Umbilical cord (tissue), 1 donor: ENCODE measurements at regions not wholly inside any gene's neighbourhood (a gene's known extent, or its start where the extent isn't known, plus 50 kb on each side); places are given as distances from the start of the nearest gene placed in this dataset.

Source experiments
- DNase-seq: peaks from one replicate; pipeline ENCODE4 v3.0.0-alpha.2; 2015; ENCODE audit warnings: low spot score

- DNase-seq, result no peak
Observed at GRCh38 chr5:2266641-2267240, 384.0 kb upstream of the IRX4 start.

GRCh38 chr5:2265341-2265740, 382.6 kb upstream of the IRX4 start:
- no peak for DNase-seq

GRCh38 chr5:2263763-2264162, 381.0 kb upstream of the IRX4 start:
- DNase-seq, result no peak

GRCh38 chr5:2262620-2263019, 379.9 kb upstream of the IRX4 start:
- no peak for DNase-seq

GRCh38 chr5:2261004-2261703, 378.4 kb upstream of the IRX4 start:
- DNase-seq, result no peak

- no peak for DNase-seq
Observed at GRCh38 chr5:2260211-2261003, 377.7 kb upstream of the IRX4 start.

GRCh38 chr5:2259494-2260107, 376.9 kb upstream of the IRX4 start:
- DNase-seq, result no peak

- no peak for DNase-seq
Observed at GRCh38 chr5:2258861-2259260, 376.1 kb upstream of the IRX4 start.

- DNase-seq, result no peak
Observed at GRCh38 chr5:2257326-2258244, 374.9 kb upstream of the IRX4 start.

- no peak for DNase-seq
Observed at GRCh38 chr5:2256691-2257280, 374.1 kb upstream of the IRX4 start.

- no peak for DNase-seq
Observed at GRCh38 chr5:2255915-2256690, 373.4 kb upstream of the IRX4 start.

GRCh38 chr5:2254880-2255750, 372.4 kb upstream of the IRX4 start:
- DNase-seq, result no peak

GRCh38 chr5:2254406-2254805, 371.7 kb upstream of the IRX4 start:
- DNase-seq, result no peak

GRCh38 chr5:2253040-2253975, 370.6 kb upstream of the IRX4 start:
- DNase-seq, result no peak

- no peak for DNase-seq
Observed at GRCh38 chr5:2251751-2252150, 369.0 kb upstream of the IRX4 start.

- DNase-seq, result no peak
Observed at GRCh38 chr5:2251298-2251697, 368.6 kb upstream of the IRX4 start.

GRCh38 chr5:2250365-2250950, 367.7 kb upstream of the IRX4 start:
- no peak for DNase-seq

GRCh38 chr5:2249442-2249841, 366.7 kb upstream of the IRX4 start:
- no peak for DNase-seq
